B cell (primary cell): ENCODE measurements at regions not wholly inside any gene's neighbourhood (a gene's known extent, or its start where the extent isn't known, plus 50 kb on each side); places are given as distances from the start of the nearest gene placed in this dataset.

ENCODE experiments used
- ATAC-seq: fragments of 200-7000 bp; cut with Tn5 transposase; one replicate; pipeline ENCODE4 v1.10.0; 2021; ENCODE audit warnings: low read depth, mild to moderate bottlenecking, moderate number of reproducible peaks, moderate library complexity
- CTCF ChIA-PET: fragments of 350-600 bp; sonication (Branson Sonifier 250); formaldehyde crosslinking; loops from one replicate; lab custom pipeline; 2021; ENCODE audit warnings: antibody characterized with exemption, inconsistent platforms; lab: Charles Lee
- POLR2A ChIA-PET: fragments of 350-600 bp; sonication (Branson Sonifier 250); formaldehyde crosslinking; loops from one replicate; lab custom pipeline; 2021; ENCODE audit warnings: antibody characterized with exemption; lab: Charles Lee
- DNase-seq: peaks from one replicate; pipeline ENCODE4 v3.0.0; 2013
- H2AFZ ChIP-seq: 2 replicates; pipeline ENCODE4 v1.6.1; 2012; ENCODE audit warnings: mild to moderate bottlenecking, low read depth, low read length; ENCODE audit not compliant: insufficient read depth, poor library complexity, severe bottlenecking
- H3K27ac ChIP-seq, 2 donors: 1 replicate in 1 of 2; 2 replicates in 1 of 2; pipeline ENCODE4 v1.5.1; 2012 to 2013; ENCODE audit warnings: low read length in 2 of 2, mild to moderate bottlenecking in 2 of 2, moderate library complexity in 1 of 2
- H3K27me3 ChIP-seq, 4 experiments: fragments of 200-600 bp in 1 of 4; sonication (generic) in 1 of 4; replicated peaks in 1 of 4; 1 replicate in 2 of 4; 2 replicates in 2 of 4; pipeline versions ENCODE4 v1.6.1 to v1.7.0; 2013 to 2016; ENCODE audit warnings: low read length in 3 of 4, mild to moderate bottlenecking in 2 of 4, mixed read lengths in 1 of 4, moderate library complexity in 1 of 4; ENCODE audit not compliant: insufficient read depth in 4 of 4, control insufficient read depth in 3 of 4; ENCODE audit errors: control extremely low read depth in 1 of 4
- H3K36me3 ChIP-seq, 2 experiments: replicated peaks in 1 of 2; 1 replicate in 1 of 2; 2 replicates in 1 of 2; pipeline versions ENCODE4 v1.6.1 to v1.7.1; 2013; ENCODE audit warnings: low read length in 1 of 2; ENCODE audit not compliant: insufficient read depth in 2 of 2, control insufficient read depth in 1 of 2; ENCODE audit errors: control extremely low read depth in 1 of 2, extremely low read depth in 1 of 2
- H3K4me1 ChIP-seq, 2 donors: fragments of 200-600 bp in 1 of 2; sonication (generic) in 1 of 2; 1 replicate in 1 of 2; 2 replicates in 1 of 2; pipeline versions ENCODE4 v1.5.1 to v1.6.1; 2013 to 2017; ENCODE audit warnings: low read length in 2 of 2; ENCODE audit not compliant: control insufficient read depth in 2 of 2, insufficient read depth in 2 of 2
- H3K4me2 ChIP-seq: replicated peaks from 2 replicates; pipeline ENCODE3; 2012; ENCODE audit warnings: mild to moderate bottlenecking, low read depth, low read length; ENCODE audit not compliant: poor library complexity, severe bottlenecking
- H3K4me3 ChIP-seq, 5 experiments: fragments of 200-600 bp in 1 of 5; sonication (generic) in 1 of 5; 1 replicate in 3 of 5; 2 replicates in 2 of 5; pipeline versions ENCODE4 v1.5.1 to v1.7.0; 2011 to 2016; ENCODE audit warnings: low read length in 4 of 5, mild to moderate bottlenecking in 4 of 5, low read depth in 2 of 5, control low read depth in 1 of 5, moderate library complexity in 1 of 5; ENCODE audit not compliant: insufficient read depth in 1 of 5; ENCODE audit errors: control extremely low read depth in 1 of 5, extremely low read depth in 1 of 5
- H3K79me2 ChIP-seq: fragments of 200-600 bp; sonication (generic); one replicate; pipeline ENCODE4 v1.6.0; 2016; ENCODE audit warnings: low read length; ENCODE audit not compliant: control insufficient read depth, insufficient read depth
- H3K9ac ChIP-seq: fragments of 200-600 bp; sonication (generic); 2 replicates; pipeline ENCODE4 v1.6.1; 2017; ENCODE audit warnings: mild to moderate bottlenecking, low read length, moderate library complexity
- H3K9me3 ChIP-seq, 3 donors: one replicate each; pipeline versions ENCODE4 v1.6.1 to v1.7.1; 2013; ENCODE audit warnings: low read length in 2 of 3; ENCODE audit not compliant: control insufficient read depth in 2 of 3, insufficient read depth in 1 of 3; ENCODE audit errors: control extremely low read depth in 1 of 3
- H4K20me1 ChIP-seq: 2 replicates; pipeline ENCODE4 v1.6.0; 2012; ENCODE audit warnings: mild to moderate bottlenecking, low read length; ENCODE audit not compliant: insufficient read depth, control insufficient read depth, poor library complexity, severe bottlenecking
- H3K27ac Mint-ChIP-seq: one replicate; pipeline ENCODE4 v1.8.0; 2021; ENCODE audit warnings: mixed read lengths
- H3K27me3 Mint-ChIP-seq: one replicate; pipeline ENCODE4 v1.8.0; 2021; ENCODE audit warnings: mixed read lengths
- H3K4me1 Mint-ChIP-seq: one replicate; pipeline ENCODE4 v1.8.0; 2021; ENCODE audit warnings: mixed read lengths
- H3K4me3 Mint-ChIP-seq: one replicate; pipeline ENCODE4 v1.8.0; 2021; ENCODE audit warnings: mixed read lengths
- H3K9me3 Mint-ChIP-seq: one replicate; pipeline ENCODE4 v1.8.0; 2022; ENCODE audit warnings: mixed read lengths; ENCODE audit not compliant: insufficient read depth
- CTCF ChIP-seq: fragments of 200-600 bp; IDR thresholded peaks from one replicate; pipeline ENCODE4 v1.8.0; 2022; ENCODE audit warnings: antibody characterized with exemption, mild to moderate bottlenecking
- EZH2 ChIP-seq: IDR thresholded peaks from 2 replicates; pipeline ENCODE4 v1.6.1; 2012; ENCODE audit warnings: borderline replicate concordance, low read depth, mild to moderate bottlenecking, moderate library complexity, low read length; ENCODE audit not compliant: insufficient read depth, poor library complexity, severe bottlenecking
- WGBS: methylation state at CpG from one replicate; pipeline ENCODE4 v1.1.5; 2013; ENCODE audit warnings: missing lambda C conversion rate; ENCODE audit not compliant: insufficient coverage; 5-methylcytosine and 5-hydroxymethylcytosine counted together
- intact Hi-C: fragments of 100-400 bp; cut with micrococcal nuclease; formaldehyde crosslinking; loops from one replicate; pipeline ENCODE4 v1.10.0; 2022

- H3K4me1 Mint-ChIP-seq = no peaks in the 10 kb centered on the region
- TF ChIP-seq CTCF (no peak), EZH2 (no peak)
- Histone ChIP-seq H3K27ac (no peak overlapping the region), H3K4me2 (no peak overlapping the region), H3K9ac (no peak overlapping the region), H3K79me2 (no peaks in the 10 kb centered on the region), H4K20me1 (no peaks in the 10 kb centered on the region), H2AFZ (no peak overlapping the region), H3K9me3 (no peaks in the 10 kb centered on the region), H3K27me3 (no peaks in the 10 kb centered on the region), H3K36me3 (no peaks in the 10 kb centered on the region), H3K4me1 (no peaks in the 10 kb centered on the region), H3K4me3 (no peak overlapping the region)
- no peak overlapping the region for H3K4me3 Mint-ChIP-seq
- intact Hi-C loops = no loop called here
- peaks cover 19% of the 10 kb centered on the region for H3K27me3 Mint-ChIP-seq
- WGBS = 89% methylated on average over 3 of the region's 4 CpGs
- ChIA-PET CTCF (no interaction called here), POLR2A (no interaction called here)
- no peaks in the 10 kb centered on the region for H3K9me3 Mint-ChIP-seq
- no peak for DNase-seq
- H3K27ac Mint-ChIP-seq = no peak overlapping the region
- ATAC-seq = no peak
Observed at GRCh38 chr2:38463752-38464151, 86.7 kb upstream of the ATL2 start.

- ATAC-seq (no peak), DNase-seq (no peak)
- Mint-ChIP-seq H3K4me3 (no peak overlapping the region), H3K27me3 (peaks cover 31% of the 10 kb centered on the region), H3K4me1 (no peaks in the 10 kb centered on the region), H3K9me3 (no peaks in the 10 kb centered on the region), H3K27ac (no peak overlapping the region)
- intact Hi-C loops = no loop called here
- H3K4me3 ChIP-seq = no peak overlapping the region
- no peak overlapping the region for H3K4me2 ChIP-seq
- no peak overlapping the region for H3K27ac ChIP-seq
- no peak for TF ChIP-seq EZH2
- TF ChIP-seq CTCF = no peak
- H4K20me1 ChIP-seq = no peaks in the 10 kb centered on the region
- H3K36me3 ChIP-seq = no peaks in the 10 kb centered on the region
- H3K4me1 ChIP-seq = no peaks in the 10 kb centered on the region
- H3K9me3 ChIP-seq = no peaks in the 10 kb centered on the region
- CTCF ChIA-PET = no interaction called here
- no peak overlapping the region for H2AFZ ChIP-seq
- POLR2A ChIA-PET = no interaction called here
- H3K79me2 ChIP-seq = no peaks in the 10 kb centered on the region
- no peak overlapping the region for H3K9ac ChIP-seq
- peaks cover 0 to 4% (median 0%) of the 10 kb centered on the region in 4 experiments for H3K27me3 ChIP-seq
- 83% methylated on average over 4 of the region's 7 CpGs for WGBS
Observed at GRCh38 chr2:38462121-38462661, 85.1 kb upstream of the ATL2 start.
